ENCODE measurements at regions not wholly inside any gene's neighbourhood (a gene's known extent, or its start where the extent isn't known, plus 50 kb on each side); places are given as distances from the start of the nearest gene placed in this dataset.

DNA sequence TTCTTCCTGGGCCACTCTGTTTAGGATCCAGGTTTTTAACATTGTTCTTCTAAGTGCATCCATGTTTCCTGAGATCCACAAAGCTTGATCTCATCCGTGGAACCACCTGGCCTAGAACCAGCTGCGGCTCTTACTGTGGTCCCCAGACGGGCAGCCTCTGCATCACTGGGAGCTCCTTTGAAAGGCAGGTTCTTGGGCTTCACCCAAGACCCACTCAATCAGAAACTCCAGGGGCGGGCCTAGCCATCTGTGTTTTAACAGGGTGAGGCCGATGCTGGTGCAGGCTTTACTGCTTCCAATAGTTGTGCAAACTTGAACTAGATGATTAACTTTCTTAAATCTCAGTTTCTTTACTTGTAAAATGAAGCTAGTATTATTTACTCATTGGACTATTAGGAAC is 605.7 kb downstream of the FGF9 start:
- Histone ChIP-seq H3K9me1 (replicated peaks; ENCODE audit: control insufficient read depth, extremely low read depth, insufficient read depth, low read length) (no peaks in the 10 kb centered on the region), H3K9ac (replicated peaks; ENCODE audit: extremely low read depth, insufficient read depth, low read length) (no peak overlapping the region), H3K27ac (ENCODE audit: insufficient read depth, low read depth, low read length) (no peak overlapping the region), H3K4me3 (replicated peaks in 1 of 3; ENCODE audit: insufficient read depth in 1 of 3, low read depth in 1 of 3, low read length in 3 of 3) (no peak overlapping the region), H3K79me2 (ENCODE audit: control insufficient read depth, insufficient read depth, low read length) (no peaks in the 10 kb centered on the region), H3K4me1 (ENCODE audit: control insufficient read depth, extremely low read depth, insufficient read depth, low read length) (no peaks in the 10 kb centered on the region), H3K4me2 (ENCODE audit: insufficient read depth, low read length) (no peak overlapping the region), H3K9me3 (replicated peaks; ENCODE audit: control insufficient read depth, insufficient read depth, low read length) (peaks cover 4% of the 10 kb centered on the region), H4K20me1 (replicated peaks; ENCODE audit: control insufficient read depth, extremely low read depth, insufficient read depth, low read length) (no peaks in the 10 kb centered on the region), H2AFZ (ENCODE audit: low read depth, low read length) (no peak overlapping the region), H3K27me3 (ENCODE audit: control insufficient read depth in 2 of 2, insufficient read depth in 2 of 2, low read length in 2 of 2) (no peaks in the 10 kb centered on the region), H3K36me3 (ENCODE audit: control insufficient read depth in 2 of 2, extremely low read depth in 1 of 2, insufficient read depth in 2 of 2, low read length in 2 of 2) (no peaks in the 10 kb centered on the region)
- no peak for FAIRE-seq
- BruUV-seq (replicated peaks): no TSS peak
- ChIA-PET CTCF (no interaction called here), POLR2A (no interaction called here)
- DNase-seq (ENCODE audit: low read depth, low spot score): no peak
- TF ChIP-seq JUN (IDR thresholded peaks at IDR 0.05; ENCODE audit: borderline replicate concordance, insufficient read depth, insufficient read length, low read depth): no peak
- TF ChIP-seq EZH2 (IDR thresholded peaks at IDR 0.05; ENCODE audit: borderline replicate concordance, low read depth, low read length, severe bottlenecking): no peak
- TF ChIP-seq GATA2 (IDR thresholded peaks at IDR 0.05; ENCODE audit: insufficient read depth, insufficient read length, low read depth, low read length): no peak
- TF ChIP-seq, protein P1, sequence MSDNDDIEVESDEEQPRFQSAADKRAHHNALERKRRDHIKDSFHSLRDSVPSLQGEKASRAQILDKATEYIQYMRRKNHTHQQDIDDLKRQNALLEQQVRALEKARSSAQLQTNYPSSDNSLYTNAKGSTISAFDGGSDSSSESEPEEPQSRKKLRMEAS (IDR thresholded peaks at IDR 0.05; ENCODE audit: insufficient read depth, insufficient read length): no peak
- dilution Hi-C loops (cut with MboI; ENCODE audit: extremely low pct_ligation_motif_present, low sequenced_read_pairs) (no loop called here), intact Hi-C loops (cut with micrococcal nuclease) (no loop called here)

DNA sequence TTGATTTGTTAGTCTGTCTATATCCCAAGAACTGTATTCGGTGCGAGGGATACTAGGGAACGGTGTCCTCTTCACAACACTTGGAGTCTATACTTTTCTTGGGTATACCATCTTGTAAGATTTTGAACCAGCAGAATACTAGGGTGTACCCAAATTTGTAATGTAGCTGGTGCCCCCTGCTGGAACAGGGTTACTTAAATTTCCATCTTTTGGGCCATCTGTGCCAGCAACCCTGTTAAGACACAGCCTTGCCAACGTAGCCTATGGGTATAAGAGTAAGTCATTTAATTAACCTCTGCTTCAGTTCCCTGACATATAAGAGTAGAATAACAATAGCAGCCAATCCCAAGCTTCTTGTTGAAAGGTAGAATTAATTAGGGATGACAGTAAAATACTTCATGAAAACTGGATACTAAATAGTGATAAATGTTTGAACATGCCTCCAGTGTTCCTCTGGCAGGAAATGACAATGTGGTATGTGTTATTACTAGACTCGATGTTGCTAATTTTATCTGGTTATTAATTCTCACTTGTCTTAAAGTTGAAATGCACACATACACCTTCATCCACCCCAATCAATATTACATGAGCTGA is 607.6 kb downstream of the FGF9 start:
- peaks cover 4% of the 10 kb centered on the region for H3K9me3 ChIP-seq (replicated peaks; ENCODE audit: control insufficient read depth, insufficient read depth, low read length)
- TF ChIP-seq, protein P2, sequence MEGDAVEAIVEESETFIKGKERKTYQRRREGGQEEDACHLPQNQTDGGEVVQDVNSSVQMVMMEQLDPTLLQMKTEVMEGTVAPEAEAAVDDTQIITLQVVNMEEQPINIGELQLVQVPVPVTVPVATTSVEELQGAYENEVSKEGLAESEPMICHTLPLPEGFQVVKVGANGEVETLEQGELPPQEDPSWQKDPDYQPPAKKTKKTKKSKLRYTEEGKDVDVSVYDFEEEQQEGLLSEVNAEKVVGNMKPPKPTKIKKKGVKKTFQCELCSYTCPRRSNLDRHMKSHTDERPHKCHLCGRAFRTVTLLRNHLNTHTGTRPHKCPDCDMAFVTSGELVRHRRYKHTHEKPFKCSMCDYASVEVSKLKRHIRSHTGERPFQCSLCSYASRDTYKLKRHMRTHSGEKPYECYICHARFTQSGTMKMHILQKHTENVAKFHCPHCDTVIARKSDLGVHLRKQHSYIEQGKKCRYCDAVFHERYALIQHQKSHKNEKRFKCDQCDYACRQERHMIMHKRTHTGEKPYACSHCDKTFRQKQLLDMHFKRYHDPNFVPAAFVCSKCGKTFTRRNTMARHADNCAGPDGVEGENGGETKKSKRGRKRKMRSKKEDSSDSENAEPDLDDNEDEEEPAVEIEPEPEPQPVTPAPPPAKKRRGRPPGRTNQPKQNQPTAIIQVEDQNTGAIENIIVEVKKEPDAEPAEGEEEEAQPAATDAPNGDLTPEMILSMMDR (IDR thresholded peaks at IDR 0.05; ENCODE audit: extremely low read depth in 1 of 2, insufficient read depth in 1 of 2, low read depth in 1 of 2, low read length in 2 of 2): no peak
- TF ChIP-seq POLR2AphosphoS5 (IDR thresholded peaks at IDR 0.05; ENCODE audit: insufficient read depth, low read depth, low read length) (no peak), JUN (IDR thresholded peaks at IDR 0.05; ENCODE audit: borderline replicate concordance, insufficient read depth, insufficient read length, low read depth) (no peak), FOS (IDR thresholded peaks at IDR 0.05; ENCODE audit: borderline replicate concordance, insufficient read depth, low read length) (no peak), GATA2 (IDR thresholded peaks at IDR 0.05; ENCODE audit: insufficient read depth, insufficient read length, low read depth, low read length) (no peak)
- dilution Hi-C loops (cut with MboI; ENCODE audit: extremely low pct_ligation_motif_present, low sequenced_read_pairs): no loop called here
- no peaks in the 10 kb centered on the region for H3K36me3 ChIP-seq (ENCODE audit: control insufficient read depth in 2 of 2, extremely low read depth in 1 of 2, insufficient read depth in 2 of 2, low read length in 2 of 2)
- H3K27ac ChIP-seq (ENCODE audit: insufficient read depth, low read depth, low read length): no peak overlapping the region
- H3K9me1 ChIP-seq (replicated peaks; ENCODE audit: control insufficient read depth, extremely low read depth, insufficient read depth, low read length): no peaks in the 10 kb centered on the region
- ChIA-PET CTCF (no interaction called here), POLR2A (no interaction called here)
- H2AFZ ChIP-seq (ENCODE audit: low read depth, low read length): no peak overlapping the region
- no peak overlapping the region for H3K4me2 ChIP-seq (ENCODE audit: insufficient read depth, low read length)
- H3K27me3 ChIP-seq (ENCODE audit: control insufficient read depth in 2 of 2, insufficient read depth in 2 of 2, low read length in 2 of 2): no peaks in the 10 kb centered on the region
- DNase-seq (ENCODE audit: low read depth, low spot score) (no peak), FAIRE-seq (no peak)
- no peaks in the 10 kb centered on the region for H3K4me1 ChIP-seq (ENCODE audit: control insufficient read depth, extremely low read depth, insufficient read depth, low read length)
- no peak overlapping the region for H3K4me3 ChIP-seq (replicated peaks in 1 of 3; ENCODE audit: insufficient read depth in 1 of 3, low read depth in 1 of 3, low read length in 3 of 3)
- no peak overlapping the region for H3K9ac ChIP-seq (replicated peaks; ENCODE audit: extremely low read depth, insufficient read depth, low read length)
- no peaks in the 10 kb centered on the region for H4K20me1 ChIP-seq (replicated peaks; ENCODE audit: control insufficient read depth, extremely low read depth, insufficient read depth, low read length)
- H3K79me2 ChIP-seq (ENCODE audit: control insufficient read depth, insufficient read depth, low read length): no peaks in the 10 kb centered on the region
- intact Hi-C loops (cut with micrococcal nuclease): no loop called here
- no TSS peak for BruUV-seq (replicated peaks)

All from endothelial cell of umbilical vein (primary cell).